Lower leg skin (tissue), 3 donors: ENCODE measurements at regions not wholly inside any gene's neighbourhood (a gene's known extent, or its start where the extent isn't known, plus 50 kb on each side); places are given as distances from the start of the nearest gene placed in this dataset.

ENCODE experiments used
- POLR2A ChIP-seq, 2 donors: fragments of 450-650 bp; IDR thresholded peaks; one replicate each; pipeline ENCODE4 v1.6.1; 2016 to 2017; ENCODE audit warnings: antibody characterized with exemption in 2 of 2, mild to moderate bottlenecking in 1 of 2, moderate library complexity in 1 of 2
- TF ChIP-seq, protein P1 (sequence below), 3 donors: fragments of 450-650 bp; IDR thresholded peaks; one replicate each; pipeline ENCODE4 v1.5.1; 2016; ENCODE audit warnings: antibody characterized with exemption in 3 of 3, mild to moderate bottlenecking in 3 of 3, moderate library complexity in 2 of 3

DNA sequence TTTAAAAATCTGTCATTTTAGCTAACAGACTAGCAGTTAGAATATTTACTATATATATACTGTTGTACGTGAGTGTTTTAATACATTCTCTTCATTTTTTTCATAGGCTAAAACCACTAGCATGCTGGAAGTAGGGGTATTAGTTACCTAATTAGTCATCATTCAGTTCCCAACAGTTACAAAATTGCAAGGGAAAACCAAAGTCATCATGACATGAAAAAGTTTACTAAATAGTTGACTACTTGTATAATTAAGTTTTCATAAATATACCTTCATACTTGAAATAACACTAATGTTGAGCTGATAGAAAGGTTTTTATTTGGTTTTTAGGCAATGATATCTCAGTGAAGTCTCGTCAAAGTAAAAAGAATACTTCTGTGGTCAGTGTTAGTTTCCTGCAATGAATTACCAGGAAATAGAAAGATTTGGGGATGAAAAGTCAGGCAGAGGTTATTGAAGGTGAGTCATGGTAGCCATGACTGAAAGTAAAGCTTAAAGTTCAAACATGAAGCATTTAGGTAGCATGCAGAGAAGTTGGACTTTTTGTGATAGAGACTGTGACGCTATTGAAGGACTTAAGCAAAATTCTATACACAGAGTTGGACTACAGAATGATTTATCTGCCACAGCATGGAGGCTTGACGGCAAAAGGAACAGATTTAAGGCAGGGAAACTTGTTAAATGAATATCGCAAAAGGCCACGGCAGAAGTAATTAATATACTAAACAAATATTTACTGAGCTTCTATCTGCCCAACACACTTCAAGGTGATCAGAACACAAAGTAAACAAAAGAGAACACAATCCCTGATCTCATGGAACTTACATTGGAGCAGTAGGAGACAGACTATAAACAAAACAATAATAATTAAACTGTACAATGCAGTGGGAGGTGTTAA lies 828.1 kb upstream of the FAT3 start:
- TF ChIP-seq, protein P1, sequence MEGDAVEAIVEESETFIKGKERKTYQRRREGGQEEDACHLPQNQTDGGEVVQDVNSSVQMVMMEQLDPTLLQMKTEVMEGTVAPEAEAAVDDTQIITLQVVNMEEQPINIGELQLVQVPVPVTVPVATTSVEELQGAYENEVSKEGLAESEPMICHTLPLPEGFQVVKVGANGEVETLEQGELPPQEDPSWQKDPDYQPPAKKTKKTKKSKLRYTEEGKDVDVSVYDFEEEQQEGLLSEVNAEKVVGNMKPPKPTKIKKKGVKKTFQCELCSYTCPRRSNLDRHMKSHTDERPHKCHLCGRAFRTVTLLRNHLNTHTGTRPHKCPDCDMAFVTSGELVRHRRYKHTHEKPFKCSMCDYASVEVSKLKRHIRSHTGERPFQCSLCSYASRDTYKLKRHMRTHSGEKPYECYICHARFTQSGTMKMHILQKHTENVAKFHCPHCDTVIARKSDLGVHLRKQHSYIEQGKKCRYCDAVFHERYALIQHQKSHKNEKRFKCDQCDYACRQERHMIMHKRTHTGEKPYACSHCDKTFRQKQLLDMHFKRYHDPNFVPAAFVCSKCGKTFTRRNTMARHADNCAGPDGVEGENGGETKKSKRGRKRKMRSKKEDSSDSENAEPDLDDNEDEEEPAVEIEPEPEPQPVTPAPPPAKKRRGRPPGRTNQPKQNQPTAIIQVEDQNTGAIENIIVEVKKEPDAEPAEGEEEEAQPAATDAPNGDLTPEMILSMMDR (IDR thresholded peaks at IDR 0.05) = no peak
- TF ChIP-seq POLR2A (IDR thresholded peaks at IDR 0.05) = no peak
